HG03175 (cell line): ENCODE measurements at regions not wholly inside any gene's neighbourhood (a gene's known extent, or its start where the extent isn't known, plus 50 kb on each side); places are given as distances from the start of the nearest gene placed in this dataset.
"Not testable (repeated sequence)": the region's sequence is repeated elsewhere in the genome, so short reads cannot be mapped to it uniquely, and the experiment has no call there.

Experiments
- ATAC-seq: cut with Tn5 transposase; IDR thresholded peaks from one replicate; pipeline ENCODE4 v1.9.1; 2021; ENCODE audit warnings: mild to moderate bottlenecking, moderate library complexity; ENCODE audit not compliant: unreplicated experiment

- no peak for ATAC-seq
Measured at GRCh38 chr15:31579976-31580375, 253.3 kb downstream of the KLF13 start.

DNA sequence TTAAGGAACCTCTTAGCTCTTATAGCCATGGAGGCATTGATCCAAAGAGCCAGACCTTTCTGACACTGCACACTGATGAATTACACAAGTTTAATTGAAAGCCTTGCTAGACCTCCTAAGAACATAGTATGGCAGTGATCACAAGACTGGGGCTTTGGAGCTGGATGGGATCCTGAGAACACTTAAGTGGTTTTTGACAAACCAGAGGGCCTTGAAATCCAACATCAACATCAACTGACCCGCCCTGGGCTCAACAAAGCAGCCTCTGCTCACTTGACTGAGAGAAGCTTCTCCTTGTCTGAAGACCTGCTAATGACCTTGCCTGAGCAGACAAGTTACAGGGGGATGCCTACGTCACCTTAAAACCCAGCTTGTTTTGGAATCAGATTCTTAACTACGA lies 257.6 kb downstream of the KLF13 start:
- ATAC-seq: no peak

DNA sequence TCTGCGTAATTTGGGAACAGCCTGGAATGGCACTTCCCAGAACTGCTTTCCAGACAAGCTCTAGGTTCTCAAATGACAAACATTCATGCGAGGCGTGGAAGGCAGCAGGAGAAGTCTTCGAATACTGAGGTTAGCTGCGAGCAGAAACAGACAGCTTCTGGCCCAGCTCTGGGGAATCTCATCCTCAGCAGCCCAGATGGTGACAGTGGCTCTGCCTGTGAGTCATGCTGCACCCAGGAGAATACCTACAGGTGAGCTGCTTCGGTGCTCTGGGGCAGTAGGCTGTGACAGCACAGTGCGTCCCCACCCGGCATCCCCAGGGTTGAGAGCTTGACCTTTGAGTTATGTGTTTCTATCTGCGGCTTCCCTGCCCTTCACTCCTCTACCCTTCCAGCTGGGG lies 258.6 kb downstream of the KLF13 start:
- ATAC-seq: no peak

GRCh38 chr15:31586841-31587240 lies 260.2 kb downstream of the KLF13 start:
- no peak for ATAC-seq

GRCh38 chr15:31587583-31587982 lies 260.9 kb downstream of the KLF13 start:
- ATAC-seq: no peak

DNA sequence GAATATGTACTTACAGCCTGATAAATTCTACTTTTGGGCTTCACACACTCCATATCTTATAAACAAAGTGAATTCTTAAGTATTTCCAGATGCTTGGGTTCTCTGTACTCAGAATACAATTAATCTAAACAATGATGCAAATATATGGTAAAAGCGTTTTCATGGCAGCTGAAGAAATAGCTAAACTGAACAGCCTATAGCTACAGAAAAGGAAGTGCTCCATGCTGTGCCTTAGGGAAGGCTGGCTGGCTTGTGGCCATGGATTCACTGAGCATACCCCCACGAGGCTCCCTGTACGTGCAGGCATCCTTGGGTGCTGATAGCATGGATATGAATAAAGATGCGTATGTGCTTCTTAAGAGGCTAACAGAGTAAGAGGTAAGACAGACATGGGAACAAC lies 264.0 kb downstream of the KLF13 start:
- ATAC-seq: no peak

- ATAC-seq: no peak
Measured at GRCh38 chr15:31591908-31592307, 265.3 kb downstream of the KLF13 start.

- no peak for ATAC-seq
Measured at GRCh38 chr15:31597466-31597865, 270.8 kb downstream of the KLF13 start.

DNA sequence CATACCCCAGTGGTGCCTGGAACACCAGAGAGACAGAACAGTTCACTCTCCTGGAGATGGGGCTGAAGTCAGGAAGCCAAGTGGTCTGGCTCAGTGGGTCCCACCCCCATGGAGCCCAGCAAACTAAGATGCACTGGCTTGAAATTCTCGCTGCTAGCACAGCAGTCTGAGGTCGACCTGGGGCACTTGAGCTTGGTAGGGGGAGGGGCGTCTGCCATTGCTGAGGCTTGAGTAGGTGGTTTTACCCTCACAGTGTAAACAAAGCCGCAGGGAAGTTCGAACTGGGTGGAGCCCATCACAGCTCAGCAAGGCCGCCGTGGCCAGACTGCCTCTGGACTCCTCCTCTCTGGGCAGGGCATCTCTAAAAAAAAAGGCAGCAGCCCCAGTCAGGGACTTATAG lies 272.0 kb downstream of the KLF13 start:
- ATAC-seq: no peak

GRCh38 chr15:31605467-31605931 lies 278.9 kb downstream of the KLF13 start:
- no peak for ATAC-seq

GRCh38 chr15:31606194-31606669 lies 279.6 kb downstream of the KLF13 start:
- ATAC-seq: no peak

DNA sequence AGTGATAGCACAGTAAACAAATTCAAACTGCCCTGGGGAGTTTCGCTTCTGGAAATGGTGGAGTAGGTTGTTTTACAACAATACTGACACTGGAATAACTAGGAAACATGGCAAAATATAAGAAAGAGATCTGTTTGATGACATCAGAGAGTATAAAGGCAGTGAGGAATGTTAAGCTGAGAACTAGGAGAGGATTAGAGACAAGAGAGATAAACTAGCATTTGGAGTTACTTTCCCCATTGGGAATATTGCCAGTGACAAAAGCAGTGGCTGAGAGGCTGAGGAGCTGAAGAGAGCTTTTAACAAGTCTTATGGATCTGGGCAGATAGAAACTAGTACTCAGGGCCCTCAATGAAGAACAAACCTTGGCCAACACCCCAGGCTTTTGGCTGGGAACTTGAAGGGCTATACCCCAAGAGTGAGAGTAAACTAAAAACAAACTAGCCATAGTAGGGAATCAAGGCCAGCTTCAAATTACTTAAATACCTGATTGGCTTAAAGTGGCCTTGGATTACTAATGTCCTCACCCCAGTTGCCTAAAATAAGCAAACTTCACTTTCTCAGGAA lies 280.4 kb downstream of the KLF13 start:
- ATAC-seq: no peak

DNA sequence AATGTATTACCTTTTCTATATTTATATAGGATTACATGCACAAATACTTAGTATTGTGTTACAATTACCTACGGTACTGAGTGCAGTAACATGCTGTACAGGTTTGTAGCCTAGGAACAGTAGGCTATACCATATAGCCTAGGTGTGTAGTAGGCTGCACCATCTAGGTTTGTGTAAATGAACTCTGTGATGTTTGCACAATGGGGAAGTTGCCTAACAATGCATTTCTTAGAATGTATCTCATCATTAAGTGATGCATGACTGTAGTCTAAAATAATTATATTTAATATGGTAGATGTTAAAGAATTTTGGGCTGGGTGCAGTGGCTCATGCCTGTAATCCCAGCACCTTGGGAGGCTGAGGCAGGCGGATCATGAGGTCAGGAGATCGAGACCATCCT lies 281.0 kb downstream of the KLF13 start:
- no peak for ATAC-seq

- ATAC-seq: no peak
Measured at GRCh38 chr15:31609258-31609681, 282.6 kb downstream of the KLF13 start.

GRCh38 chr15:31609906-31610305 lies 283.3 kb downstream of the KLF13 start:
- ATAC-seq: no peak

DNA sequence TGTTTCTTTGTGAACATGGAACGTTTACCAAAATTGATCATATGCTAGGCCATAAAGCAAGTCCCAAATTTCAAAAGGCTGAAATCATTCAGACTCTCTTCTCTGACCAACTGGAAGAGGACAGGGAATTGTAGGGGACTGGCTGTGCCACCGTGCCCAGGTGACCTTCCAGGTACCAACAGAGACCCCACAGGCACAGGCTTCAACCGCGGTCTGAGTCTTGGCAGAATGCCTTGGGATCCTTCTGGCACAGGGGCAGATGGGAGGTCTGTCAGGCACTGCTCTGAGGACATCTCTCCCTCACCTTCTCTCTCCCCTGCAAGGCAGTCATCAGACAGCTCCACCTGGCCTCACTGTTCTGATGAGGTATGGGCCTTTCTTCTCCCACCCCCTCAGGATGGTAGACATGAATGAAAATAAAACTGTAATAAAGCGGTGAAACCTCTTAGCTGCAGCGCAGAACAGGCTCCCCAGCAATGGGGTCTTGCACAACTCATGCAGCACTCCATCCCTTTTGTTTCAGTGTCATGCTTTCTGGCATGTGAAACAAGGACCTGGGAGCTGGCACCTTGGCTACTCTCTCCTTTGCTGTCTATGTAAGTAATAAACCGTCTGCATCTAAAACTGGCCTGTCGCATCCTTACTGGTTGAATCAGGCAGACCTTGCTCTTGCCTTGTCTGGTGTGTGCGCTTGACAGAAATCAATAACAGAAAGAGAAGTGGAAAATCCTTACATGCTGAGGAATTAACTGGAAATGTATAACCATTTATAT lies 289.2 kb downstream of the KLF13 start:
- no peak for ATAC-seq

DNA sequence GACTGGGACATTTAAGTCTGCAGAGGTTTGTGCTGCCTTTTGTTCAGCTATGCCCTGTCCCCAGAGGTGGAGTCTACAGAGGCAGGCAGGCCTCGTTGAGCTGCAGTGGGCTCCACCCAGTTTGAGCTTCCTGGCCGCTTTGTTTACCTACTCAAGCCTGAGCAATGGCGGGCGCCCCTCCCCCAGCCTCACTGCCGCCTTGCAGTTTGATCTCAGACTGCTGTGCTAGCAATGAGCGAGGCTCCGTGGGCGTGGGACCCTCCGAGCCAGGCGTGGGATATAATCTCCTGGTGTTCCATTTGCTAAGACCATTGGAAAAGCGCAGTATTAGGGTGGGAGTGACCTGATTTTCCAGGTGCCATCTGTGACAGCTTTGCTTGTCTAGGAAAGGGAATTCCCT lies 296.7 kb downstream of the KLF13 start:
- ATAC-seq: not testable (repeated sequence)

DNA sequence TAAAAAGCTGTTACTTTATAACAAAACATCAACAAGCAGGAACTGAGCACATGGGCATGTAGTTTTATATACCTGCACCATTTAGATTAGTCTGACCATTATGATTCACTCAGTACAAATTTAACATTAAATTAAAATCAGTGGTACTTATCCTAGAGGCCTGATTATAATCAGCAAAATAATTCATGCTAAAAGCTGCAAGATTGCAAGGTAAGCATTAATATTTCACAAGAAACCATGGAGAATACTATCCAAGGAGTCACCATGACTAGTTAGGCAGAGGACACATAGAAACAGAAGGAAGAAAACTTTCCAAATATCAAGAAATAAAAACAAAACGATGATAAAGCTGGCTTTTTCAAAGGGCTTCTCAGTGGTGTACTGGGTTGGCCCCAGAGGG lies 297.5 kb downstream of the KLF13 start:
- ATAC-seq: not testable (repeated sequence)

- ATAC-seq: not testable (repeated sequence)
Measured at GRCh38 chr15:31635715-31636114, 309.1 kb downstream of the KLF13 start.

DNA sequence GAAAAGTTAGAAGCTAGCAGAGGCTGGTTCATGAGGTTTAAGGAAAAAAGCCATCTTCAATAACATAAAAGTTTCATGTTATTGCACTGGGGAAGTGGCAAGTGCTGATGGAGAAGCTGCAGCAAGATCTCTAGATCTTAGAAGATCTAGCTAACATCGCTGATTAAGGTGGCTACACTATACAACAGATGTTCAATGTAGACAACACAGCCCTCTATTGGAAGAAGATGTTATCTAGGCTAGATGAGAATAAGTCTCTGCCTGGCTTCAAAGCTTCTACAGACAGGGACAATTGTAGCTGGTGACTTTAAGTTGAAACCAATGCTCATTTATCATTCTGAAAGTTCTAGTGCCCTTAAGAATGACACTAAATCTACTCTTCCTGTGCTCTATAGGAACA lies 310.3 kb downstream of the KLF13 start:
- ATAC-seq: not testable (repeated sequence)

DNA sequence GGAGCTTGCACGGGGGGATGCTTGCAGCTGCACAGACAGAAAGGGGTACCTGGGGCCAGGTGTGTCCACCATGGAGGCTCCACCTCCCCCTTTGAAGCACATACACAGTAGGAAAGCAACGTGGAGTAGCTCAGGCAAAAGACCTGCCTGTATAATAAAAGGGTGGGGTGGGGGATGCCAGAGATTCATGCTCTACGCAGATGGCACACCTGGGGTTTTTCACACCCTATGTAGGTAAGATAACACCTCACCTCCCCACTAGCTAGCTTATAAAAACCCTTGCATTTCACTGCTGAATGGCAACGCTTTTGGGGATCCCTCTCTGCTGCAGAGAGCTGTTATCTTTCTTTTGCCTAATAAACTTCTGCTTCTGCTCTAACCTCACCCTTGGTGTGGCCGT lies 317.3 kb downstream of the KLF13 start:
- ATAC-seq: not testable (repeated sequence)

DNA sequence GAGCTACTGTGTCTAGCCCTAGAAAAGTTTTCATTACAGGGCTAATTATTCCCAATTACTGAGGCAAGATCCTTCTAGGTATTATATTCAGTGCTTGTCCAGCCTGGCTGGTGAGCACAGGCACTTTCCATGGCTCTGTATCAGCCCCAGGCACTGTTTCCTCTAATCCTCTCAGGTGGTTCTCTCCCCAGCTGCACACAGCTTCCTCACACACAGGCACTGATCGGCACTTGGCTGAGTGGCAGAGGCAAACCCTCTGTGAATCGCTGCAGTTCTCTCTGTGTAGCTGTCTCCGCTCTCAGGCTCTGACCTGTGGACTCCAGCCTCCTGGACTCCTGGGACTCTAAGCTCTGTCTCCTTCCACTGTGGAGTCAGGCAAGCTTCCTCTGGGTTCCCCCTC lies 318.1 kb downstream of the KLF13 start:
- not testable (repeated sequence) for ATAC-seq
